ENCODE measurements at regions not wholly inside any gene's neighbourhood (a gene's known extent, or its start where the extent isn't known, plus 50 kb on each side); places are given as distances from the start of the nearest gene placed in this dataset.

DNA sequence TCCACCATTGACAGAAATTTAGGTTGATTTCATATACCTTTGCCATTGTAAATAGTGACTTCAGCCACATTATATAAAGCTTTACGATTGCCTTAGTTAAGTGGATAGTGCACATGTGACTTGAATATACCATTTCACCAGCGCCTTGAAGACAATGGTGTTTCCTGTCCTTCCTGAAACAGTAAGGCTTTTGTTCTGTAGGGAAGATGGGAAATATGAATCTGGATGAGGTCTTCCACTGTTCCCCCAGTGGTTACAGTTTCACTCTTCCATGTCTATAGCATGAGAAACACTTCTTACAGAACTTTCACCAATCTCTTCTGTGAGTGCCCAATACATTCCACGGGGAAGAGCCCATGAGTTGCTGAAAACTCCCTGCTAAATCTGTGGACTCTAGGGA, 240.5 kb downstream of the TRIB2 start (continued):
- TF ChIP-seq ZNF212 (CRISPR knock-in tag; IDR thresholded peaks at IDR 0.05) (no peak), TEAD4 (IDR thresholded peaks at IDR 0.05; ENCODE audit: low read length) (no peak), TEAD4 (CRISPR knock-in tag; IDR thresholded peaks at IDR 0.05; ENCODE audit: borderline replicate concordance) (no peak)

GRCh38 chr2:12959935-12960334, 243.2 kb downstream of the TRIB2 start:
- in situ Hi-C loops (cut with MboI), result no loop called here
- no TSS peak for BruUV-seq (replicated peaks)
- POLR2A ChIA-PET, result no interaction called here

DNA sequence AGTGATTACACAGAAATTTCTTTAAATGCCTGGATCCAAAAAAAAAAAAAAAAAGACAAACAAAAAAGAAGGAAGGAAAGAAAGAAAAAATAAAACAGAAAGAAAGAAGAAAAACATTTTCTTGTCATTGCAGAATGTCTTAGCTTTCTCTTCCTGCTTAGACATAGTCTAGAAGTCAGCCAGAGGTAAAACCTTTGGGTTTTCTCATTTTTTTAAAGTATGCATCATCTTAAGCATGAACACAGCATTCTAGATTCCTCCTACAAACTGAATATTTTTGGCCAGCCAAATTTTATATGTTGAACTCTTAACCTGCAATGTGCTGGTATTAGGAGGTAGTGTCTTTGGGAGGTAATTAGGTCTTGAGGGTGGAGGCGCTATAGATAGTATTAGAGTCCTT, 243.9 kb downstream of the TRIB2 start:
- no peaks in the 10 kb centered on the region for H4K20me1 ChIP-seq (replicated peaks; ENCODE audit: control insufficient read depth, insufficient read depth, low read length)
- H3K4me2 ChIP-seq (ENCODE audit: insufficient read depth, low read length), result no peak overlapping the region
- no peak for DNase-seq (ENCODE audit: extremely low read depth in 1 of 4, low spot score in 3 of 4)
- no peaks in the 10 kb centered on the region for H3K9me1 ChIP-seq (ENCODE audit: control insufficient read depth, insufficient read depth, low read length)
- ATAC-seq, result no peak
- H3K4me1 ChIP-seq (replicated peaks in 1 of 2; ENCODE audit: control insufficient read depth in 2 of 2, insufficient read depth in 2 of 2, low read length in 2 of 2), result peaks cover 4 to 7% of the 10 kb centered on the region in 2 experiments; a peak in 2 of 5 replicates
- H3K79me2 ChIP-seq (ENCODE audit: control insufficient read depth, insufficient read depth, low read length), result no peaks in the 10 kb centered on the region
- no peak overlapping the region for H3K9ac ChIP-seq (ENCODE audit: insufficient read depth in 1 of 2, low read depth in 2 of 2, low read length in 2 of 2)
- no peaks in the 10 kb centered on the region for H3K36me3 ChIP-seq (ENCODE audit: control insufficient read depth, insufficient read depth, low read length)
- ChIA-PET CTCF (ENCODE audit: low intra/inter-chr PET ratio) (no interaction called here), POLR2A (no interaction called here)
- BruUV-seq (replicated peaks), result no TSS peak
- WGBS (ENCODE audit: insufficient coverage, low coverage, missing lambda C conversion rate), result 79% methylated on average over 1 of the region's 1 CpG
- no peaks in the 10 kb centered on the region for H3K27me3 ChIP-seq (ENCODE audit: control insufficient read depth in 2 of 2, insufficient read depth in 2 of 2, low read length in 2 of 2)
- no peak overlapping the region for H2AFZ ChIP-seq (ENCODE audit: low read depth, low read length)
- intact Hi-C loops (cut with micrococcal nuclease), result no loop called here
- no peak for FAIRE-seq
- no peak for TF ChIP-seq TFE3 (CRISPR knock-in tag; IDR thresholded peaks at IDR 0.05)
- no peaks in the 10 kb centered on the region for H3K9me3 ChIP-seq (replicated peaks; ENCODE audit: control insufficient read depth, insufficient read depth, low read depth, low read length)
- no peak overlapping the region for H3K4me3 ChIP-seq
- in situ Hi-C loops (cut with MboI), result no loop called here
- H3K27ac ChIP-seq (ENCODE audit: extremely low read depth, low read depth, low read length), result no peak overlapping the region

More at GRCh38 chr2:12959935-12960334, 243.2 kb downstream of the TRIB2 start:
- no peak for TF ChIP-seq ZNF785 (CRISPR knock-in tag; IDR thresholded peaks at IDR 0.05)
- peak in 1 of 2 experiments; percentile 63; a peak in 1 of 3 replicates for TF ChIP-seq CBX3 (IDR thresholded peaks at IDR 0.05; ENCODE audit: borderline replicate concordance in 1 of 2, low read length in 2 of 2)
- no peak for TF ChIP-seq NFE2 (IDR thresholded peaks at IDR 0.05; ENCODE audit: low read depth)
- TF ChIP-seq XRCC5 (IDR thresholded peaks at IDR 0.05; ENCODE audit: low read depth, low read length), result no peak
- no peak overlapping the region for H3K4me3 ChIP-seq
- H3K9ac ChIP-seq (ENCODE audit: insufficient read depth in 1 of 2, low read depth in 2 of 2, low read length in 2 of 2), result no peak overlapping the region
- no peak overlapping the region for H2AFZ ChIP-seq (ENCODE audit: low read depth, low read length)
- FAIRE-seq (no peak), ATAC-seq (no peak), DNase-seq (ENCODE audit: extremely low read depth in 1 of 4, low spot score in 3 of 4) (no peak)
- no peak overlapping the region for H3K27ac ChIP-seq (ENCODE audit: extremely low read depth, low read depth, low read length)
- H3K9me3 ChIP-seq (replicated peaks; ENCODE audit: control insufficient read depth, insufficient read depth, low read depth, low read length), result no peaks in the 10 kb centered on the region
- H3K27me3 ChIP-seq (ENCODE audit: control insufficient read depth in 2 of 2, insufficient read depth in 2 of 2, low read length in 2 of 2), result no peaks in the 10 kb centered on the region
- intact Hi-C loops (cut with micrococcal nuclease), result no loop called here
- no peaks in the 10 kb centered on the region for H3K79me2 ChIP-seq (ENCODE audit: control insufficient read depth, insufficient read depth, low read length)
- CTCF ChIA-PET (ENCODE audit: low intra/inter-chr PET ratio), result no interaction called here
- no peaks in the 10 kb centered on the region for H3K36me3 ChIP-seq (ENCODE audit: control insufficient read depth, insufficient read depth, low read length)
- no peaks in the 10 kb centered on the region for H4K20me1 ChIP-seq (replicated peaks; ENCODE audit: control insufficient read depth, insufficient read depth, low read length)
- no peaks in the 10 kb centered on the region for H3K9me1 ChIP-seq (ENCODE audit: control insufficient read depth, insufficient read depth, low read length)
- H3K4me1 ChIP-seq (replicated peaks in 1 of 2; ENCODE audit: control insufficient read depth in 2 of 2, insufficient read depth in 2 of 2, low read length in 2 of 2), result peaks cover 2 to 4% of the 10 kb centered on the region in 2 experiments; a peak in 2 of 5 replicates
- WGBS (ENCODE audit: insufficient coverage, low coverage, missing lambda C conversion rate), result 23% methylated on average over 2 of the region's 2 CpGs
- H3K4me2 ChIP-seq (ENCODE audit: insufficient read depth, low read length), result no peak overlapping the region
